BE2C (cell line): ENCODE measurements at regions not wholly inside any gene's neighbourhood (a gene's known extent, or its start where the extent isn't known, plus 50 kb on each side); places are given as distances from the start of the nearest gene placed in this dataset.
"Not testable (repeated sequence)": the region's sequence is repeated elsewhere in the genome, so short reads cannot be mapped to it uniquely, and the experiment has no call there.

Experiments
- DNase-seq: peaks from one replicate; pipeline ENCODE4 v3.0.0-alpha.2; 2020
- H3K27me3 ChIP-seq: fragments of 250-450 bp; sonication (Bioruptor Pico); 2 replicates; pipeline ENCODE4 v1.5.1; 2020; ENCODE audit warnings: mild to moderate bottlenecking
- H3K36me3 ChIP-seq: fragments of 250-450 bp; sonication (Bioruptor Pico); 2 replicates; pipeline ENCODE4 v1.5.1; 2020; ENCODE audit warnings: mild to moderate bottlenecking
- H3K4me1 ChIP-seq: fragments of 250-450 bp; sonication (Bioruptor Pico); 2 replicates; pipeline ENCODE4 v1.5.1; 2020
- H3K4me3 ChIP-seq: 2 replicates; pipeline ENCODE4 v1.5.1; 2011; ENCODE audit warnings: low read depth, low read length
- H3K9me3 ChIP-seq: fragments of 250-450 bp; sonication (Bioruptor Pico); 2 replicates; pipeline ENCODE4 v1.5.1; 2020
- TF ChIP-seq, protein P1 (sequence below): IDR thresholded peaks from 2 replicates; pipeline ENCODE4 v1.5.1; 2012; ENCODE audit warnings: mild to moderate bottlenecking, low read depth, low read length

DNA sequence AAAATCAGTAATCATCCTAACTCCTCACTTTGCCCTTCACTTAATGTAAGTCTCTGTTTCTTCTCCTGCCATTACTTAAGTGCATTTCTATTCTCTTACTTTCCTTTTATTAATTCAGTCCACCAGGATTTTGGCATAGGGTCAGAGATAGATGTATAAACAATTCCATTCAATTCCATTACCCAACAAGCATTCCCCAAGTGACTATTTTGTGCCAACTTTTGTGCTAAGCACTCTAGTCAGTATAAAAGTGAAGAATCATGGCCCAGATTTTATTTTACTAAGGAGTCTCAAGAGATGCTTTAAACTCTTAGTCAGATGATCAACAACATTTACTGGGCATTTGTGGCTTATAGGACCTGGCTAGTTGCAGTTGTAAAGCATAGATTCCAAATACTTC is 159.3 kb downstream of the DMAC1 start:
- Histone ChIP-seq H3K4me3 (no peak overlapping the region), H3K4me1 (no peaks in the 10 kb centered on the region), H3K36me3 (no peaks in the 10 kb centered on the region), H3K9me3 (no peaks in the 10 kb centered on the region), H3K27me3 (no peaks in the 10 kb centered on the region)
- TF ChIP-seq, protein P1, sequence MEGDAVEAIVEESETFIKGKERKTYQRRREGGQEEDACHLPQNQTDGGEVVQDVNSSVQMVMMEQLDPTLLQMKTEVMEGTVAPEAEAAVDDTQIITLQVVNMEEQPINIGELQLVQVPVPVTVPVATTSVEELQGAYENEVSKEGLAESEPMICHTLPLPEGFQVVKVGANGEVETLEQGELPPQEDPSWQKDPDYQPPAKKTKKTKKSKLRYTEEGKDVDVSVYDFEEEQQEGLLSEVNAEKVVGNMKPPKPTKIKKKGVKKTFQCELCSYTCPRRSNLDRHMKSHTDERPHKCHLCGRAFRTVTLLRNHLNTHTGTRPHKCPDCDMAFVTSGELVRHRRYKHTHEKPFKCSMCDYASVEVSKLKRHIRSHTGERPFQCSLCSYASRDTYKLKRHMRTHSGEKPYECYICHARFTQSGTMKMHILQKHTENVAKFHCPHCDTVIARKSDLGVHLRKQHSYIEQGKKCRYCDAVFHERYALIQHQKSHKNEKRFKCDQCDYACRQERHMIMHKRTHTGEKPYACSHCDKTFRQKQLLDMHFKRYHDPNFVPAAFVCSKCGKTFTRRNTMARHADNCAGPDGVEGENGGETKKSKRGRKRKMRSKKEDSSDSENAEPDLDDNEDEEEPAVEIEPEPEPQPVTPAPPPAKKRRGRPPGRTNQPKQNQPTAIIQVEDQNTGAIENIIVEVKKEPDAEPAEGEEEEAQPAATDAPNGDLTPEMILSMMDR = no peak
- no peak for DNase-seq

DNA sequence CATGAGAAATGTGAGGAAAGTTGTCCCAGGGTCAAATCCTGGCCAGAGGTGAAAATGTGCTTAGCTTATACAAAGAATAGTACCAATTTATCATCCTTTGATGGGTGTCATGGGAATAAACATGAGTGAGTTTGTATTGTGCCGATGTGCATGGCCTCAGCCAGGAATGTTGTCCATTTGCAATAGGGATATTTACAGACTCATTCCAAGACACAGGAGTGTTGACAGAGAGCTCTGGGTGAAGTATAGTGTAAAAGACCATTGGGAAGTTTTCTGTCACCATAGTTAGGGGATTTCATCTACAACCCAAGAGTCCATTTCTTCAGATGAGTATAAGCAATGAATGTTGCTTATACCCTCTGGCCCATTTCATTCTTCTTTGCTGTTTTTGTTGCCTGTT is 160.1 kb downstream of the DMAC1 start:
- Histone ChIP-seq H3K9me3 (no peaks in the 10 kb centered on the region), H3K27me3 (no peaks in the 10 kb centered on the region), H3K4me1 (no peaks in the 10 kb centered on the region), H3K36me3 (no peaks in the 10 kb centered on the region), H3K4me3 (no peak overlapping the region)
- no peak for DNase-seq
- TF ChIP-seq, protein P1 = no peak

DNA sequence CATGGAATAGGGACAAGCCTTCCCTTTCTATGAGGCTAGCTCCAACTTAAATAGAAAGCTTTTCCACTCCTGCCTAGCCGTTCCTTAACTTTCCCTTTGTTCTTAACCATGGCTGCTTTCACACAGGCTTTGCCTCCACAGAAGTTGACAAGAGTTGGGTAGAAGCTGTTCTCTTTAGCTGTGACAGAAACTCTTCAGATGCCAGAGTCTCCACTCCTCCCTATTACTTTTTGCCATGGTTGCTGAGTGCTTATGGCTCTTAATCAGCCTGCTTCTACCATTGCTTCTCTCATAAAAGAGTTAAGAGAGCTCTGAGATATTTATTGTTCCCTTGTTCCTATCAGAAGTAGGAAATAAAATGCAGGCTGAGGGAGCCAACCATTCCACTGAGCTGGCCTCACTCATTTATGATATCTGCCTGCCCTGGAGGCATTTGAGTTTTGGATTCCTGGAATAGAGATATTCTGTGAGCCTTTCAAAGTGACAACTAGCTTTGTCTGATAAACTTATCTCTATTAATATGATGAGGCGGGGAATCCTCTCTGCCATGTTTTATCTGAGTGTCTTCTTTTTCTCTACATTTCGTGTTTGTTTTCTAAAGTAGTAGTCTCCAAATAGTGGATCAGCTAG is 162.6 kb downstream of the DMAC1 start:
- no peaks in the 10 kb centered on the region for H3K36me3 ChIP-seq
- no peaks in the 10 kb centered on the region for H3K9me3 ChIP-seq
- H3K27me3 ChIP-seq = no peaks in the 10 kb centered on the region
- H3K4me1 ChIP-seq = no peaks in the 10 kb centered on the region
- TF ChIP-seq, protein P1 = no peak
- H3K4me3 ChIP-seq = no peak overlapping the region
- no peak for DNase-seq

DNA sequence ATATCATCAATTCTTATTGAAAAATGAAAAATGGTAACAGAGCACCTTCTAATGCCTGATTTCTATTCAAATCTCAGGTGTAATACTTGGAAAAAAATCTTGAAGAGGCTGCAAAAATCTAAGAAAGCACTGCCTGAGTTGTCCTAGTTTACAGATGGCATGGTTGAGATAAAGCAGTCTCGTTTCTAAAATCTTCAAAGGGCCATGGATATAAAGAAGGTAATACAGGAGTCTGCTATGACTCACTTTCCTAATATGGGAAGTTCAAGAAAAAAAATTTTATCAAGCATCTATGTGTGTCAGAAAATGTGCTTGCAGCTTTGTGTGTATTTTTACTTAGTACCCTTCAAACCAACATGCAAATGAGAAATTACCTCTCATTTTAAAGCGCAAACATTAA is 163.3 kb downstream of the DMAC1 start:
- no peaks in the 10 kb centered on the region for H3K4me1 ChIP-seq
- TF ChIP-seq, protein P1 = no peak
- H3K36me3 ChIP-seq = no peaks in the 10 kb centered on the region
- no peak overlapping the region for H3K4me3 ChIP-seq
- no peaks in the 10 kb centered on the region for H3K27me3 ChIP-seq
- H3K9me3 ChIP-seq = no peaks in the 10 kb centered on the region
- DNase-seq = no peak

DNA sequence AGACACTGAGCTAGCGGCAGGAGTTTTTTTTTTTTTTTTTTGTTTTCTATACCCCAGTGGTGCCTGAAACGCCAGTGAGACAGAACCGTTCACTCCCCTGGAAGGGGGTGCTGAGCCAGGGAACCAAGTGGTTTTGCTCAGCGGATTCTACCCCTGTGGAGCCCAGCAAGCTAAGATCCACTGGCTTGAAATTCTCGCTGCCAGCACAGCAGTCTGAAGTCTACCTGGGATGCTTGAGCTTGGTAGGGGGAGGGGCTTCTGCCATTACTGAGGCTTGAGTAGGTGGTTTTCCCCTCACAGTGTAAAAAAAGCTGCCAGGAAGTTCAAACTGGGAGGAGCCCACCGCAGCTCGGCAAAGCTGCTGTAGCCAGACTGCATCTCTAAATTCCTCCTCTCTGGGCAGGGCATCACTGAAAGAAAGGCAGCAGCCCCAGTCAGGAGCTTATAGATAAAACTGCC is 173.0 kb downstream of the DMAC1 start:
- H3K36me3 ChIP-seq, H3K27me3 ChIP-seq, DNase-seq, H3K9me3 ChIP-seq, H3K4me3 ChIP-seq, H3K4me1 ChIP-seq: not testable (repeated sequence)

DNA sequence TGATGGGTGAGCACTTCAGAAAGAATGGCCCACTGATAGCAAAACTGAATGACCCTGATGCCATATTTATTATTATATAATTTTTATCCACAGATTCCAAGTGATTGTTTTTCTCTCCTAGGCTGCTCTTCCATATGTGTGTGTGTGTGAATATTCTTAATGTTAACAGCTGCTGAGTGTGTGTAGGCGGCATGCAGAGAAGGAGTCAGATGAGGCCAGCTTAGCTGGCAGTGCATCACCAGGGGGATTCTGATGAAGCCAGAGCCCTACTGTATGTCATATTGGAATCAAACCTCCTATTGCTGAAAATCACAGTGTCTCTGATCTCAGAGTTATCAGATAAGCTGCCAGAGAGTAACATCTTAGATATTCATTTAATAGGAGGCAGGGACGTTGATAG is 177.1 kb downstream of the DMAC1 start:
- no peak overlapping the region for H3K4me3 ChIP-seq
- H3K9me3 ChIP-seq = no peaks in the 10 kb centered on the region

More for the DNA sequence above, 177.1 kb downstream of the DMAC1 start:
- TF ChIP-seq, protein P1 = no peak
- H3K36me3 ChIP-seq = no peaks in the 10 kb centered on the region
- H3K27me3 ChIP-seq = no peaks in the 10 kb centered on the region
- DNase-seq = no peak
- no peaks in the 10 kb centered on the region for H3K4me1 ChIP-seq
